GM12874 (cell line): ENCODE measurements at regions not wholly inside any gene's neighbourhood (a gene's known extent, or its start where the extent isn't known, plus 50 kb on each side); places are given as distances from the start of the nearest gene placed in this dataset.

ENCODE experiments used
- CTCF ChIP-seq: IDR thresholded peaks from 2 replicates; pipeline ENCODE4 v1.5.1; 2011; ENCODE audit warnings: low read depth, mild to moderate bottlenecking, control low read depth, low read length, moderate library complexity; ENCODE audit not compliant: insufficient read depth

- no peak for TF ChIP-seq CTCF
Observed at GRCh38 chr20:11976966-11977365, 59.3 kb downstream of the BTBD3 start.

- no peak for TF ChIP-seq CTCF
Observed at GRCh38 chr20:11978496-11978895, 60.8 kb downstream of the BTBD3 start.

GRCh38 chr20:11979306-11979990 lies 61.8 kb downstream of the BTBD3 start:
- TF ChIP-seq CTCF, result no peak

- no peak for TF ChIP-seq CTCF
Observed at GRCh38 chr20:11980263-11980662, 62.6 kb downstream of the BTBD3 start.

DNA sequence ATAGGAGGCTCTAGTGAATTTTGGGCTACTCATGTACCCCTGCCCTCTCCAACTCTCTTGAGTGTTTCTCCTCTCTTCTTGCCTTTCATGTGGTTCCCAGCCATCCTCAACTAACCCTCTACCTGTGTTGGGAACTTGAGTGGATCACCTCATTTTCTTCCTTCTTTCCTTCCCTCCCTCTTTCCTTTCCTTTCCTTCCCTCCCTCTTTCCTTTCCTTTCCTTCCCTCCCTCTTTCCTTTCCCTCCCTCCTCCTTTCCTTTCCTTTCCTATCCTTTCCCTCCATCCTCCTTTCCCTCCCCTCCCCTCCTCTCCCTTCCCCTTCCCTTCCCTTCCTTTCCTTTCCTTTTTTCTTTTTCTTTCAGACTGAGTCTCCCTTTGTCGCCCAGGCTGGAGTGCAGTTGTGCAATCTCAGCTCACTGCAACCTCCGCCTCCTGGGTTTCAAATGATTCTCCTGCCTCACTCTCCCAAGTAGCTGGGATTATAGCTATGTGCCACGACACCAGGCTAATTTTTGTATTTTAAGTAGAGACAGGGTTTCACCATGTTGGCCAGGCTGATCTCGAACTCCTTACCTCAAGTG lies 63.8 kb downstream of the BTBD3 start:
- TF ChIP-seq CTCF, result no peak

DNA sequence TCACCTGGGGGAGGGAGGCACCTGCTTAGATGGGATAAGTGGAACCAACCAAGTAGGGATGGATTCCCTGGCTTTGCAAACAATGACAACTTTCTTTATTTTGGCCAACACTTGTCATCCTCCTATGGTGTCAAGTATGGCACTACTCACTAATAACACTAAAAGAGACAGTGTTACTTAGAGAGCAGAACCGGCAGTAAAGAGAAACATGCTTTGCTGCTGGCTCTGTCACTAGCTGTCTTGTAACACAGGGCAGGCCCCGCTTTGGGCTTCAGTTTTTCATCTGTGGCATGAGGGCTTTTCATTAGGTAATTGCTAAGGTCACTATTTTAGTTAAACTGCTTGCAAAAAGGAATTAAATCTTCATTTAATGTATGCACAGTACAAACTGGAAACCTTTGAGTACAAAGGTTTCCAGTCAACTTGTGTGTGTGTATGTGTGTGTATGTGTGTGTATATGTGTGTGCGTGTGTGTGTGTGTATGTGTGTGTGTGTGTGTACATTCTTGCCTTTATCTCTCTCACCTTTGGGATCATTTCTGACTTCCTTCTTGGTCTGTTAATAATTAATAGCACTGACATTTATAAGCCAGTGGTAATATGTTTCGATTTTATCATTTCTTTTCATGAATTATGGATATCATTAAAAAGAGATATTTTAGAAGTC lies 64.7 kb downstream of the BTBD3 start:
- no peak for TF ChIP-seq CTCF

DNA sequence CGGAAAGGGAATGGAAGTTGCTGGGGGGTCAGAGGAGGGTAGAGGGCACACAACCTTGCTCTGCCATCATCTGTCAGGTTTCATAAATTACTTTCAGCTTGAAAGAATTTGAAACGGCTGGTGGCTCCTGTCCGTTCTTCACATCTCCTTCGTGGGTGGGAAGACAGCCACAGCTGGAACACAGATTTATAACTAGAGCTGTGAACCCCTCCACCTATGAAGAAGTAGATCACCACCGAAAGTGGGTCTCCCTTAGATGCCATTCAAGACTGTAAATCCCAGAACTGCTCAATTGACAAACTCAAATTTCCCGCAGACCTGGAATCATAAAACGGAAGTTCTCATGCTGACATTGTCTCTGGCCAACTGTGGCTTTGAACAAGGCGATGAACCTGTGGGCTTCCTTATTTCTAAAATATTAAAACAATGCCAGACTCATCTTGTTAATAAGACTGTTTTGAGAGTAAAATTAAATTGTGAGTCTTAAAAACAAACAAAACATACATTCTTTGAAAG lies 65.3 kb downstream of the BTBD3 start:
- TF ChIP-seq CTCF, result no peak
